HS-27A (cell line): ENCODE measurements at regions not wholly inside any gene's neighbourhood (a gene's known extent, or its start where the extent isn't known, plus 50 kb on each side); places are given as distances from the start of the nearest gene placed in this dataset.

Experiments
- DNase-seq: peaks from one replicate; pipeline ENCODE4 v3.0.0-alpha.2; 2012; ENCODE audit warnings: low read depth, missing footprints

DNA sequence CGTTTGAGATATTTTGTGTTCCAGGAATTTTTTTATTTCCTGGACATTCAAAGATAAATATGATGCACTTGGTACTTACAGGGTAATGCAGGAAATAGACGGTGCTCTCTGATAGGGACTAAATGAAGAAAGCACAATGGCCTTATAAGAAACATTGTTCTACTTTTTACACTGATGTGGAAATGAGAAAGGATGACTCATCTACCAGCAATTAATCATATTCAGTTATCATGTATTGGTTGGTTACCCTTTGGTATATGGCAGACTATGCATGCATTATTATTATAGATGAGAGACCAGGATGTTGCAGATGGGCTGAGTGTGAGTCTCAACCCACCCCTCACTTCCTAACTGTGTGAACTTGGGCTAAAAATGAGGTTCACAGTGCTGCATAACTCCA lies 222.2 kb downstream of the FLRT2 start:
- DNase-seq: no peak

DNA sequence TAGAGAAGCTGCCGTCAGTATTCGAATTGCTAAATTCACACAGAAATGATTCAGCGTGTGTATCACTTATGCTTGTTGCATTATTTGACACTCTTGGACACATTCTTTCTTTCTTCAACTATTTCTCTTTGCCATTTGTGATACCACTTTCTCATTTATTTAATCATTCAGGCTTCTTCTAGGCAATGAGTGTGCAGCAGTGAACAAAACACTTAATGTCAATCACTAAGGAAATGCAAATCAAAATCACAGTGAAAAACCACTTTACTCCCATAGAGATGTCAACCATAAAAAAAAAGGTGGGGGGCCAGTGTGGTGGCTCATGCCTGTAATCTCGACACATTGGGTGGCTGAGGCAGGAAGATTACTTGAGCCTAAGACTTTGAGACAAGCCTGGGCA lies 214.6 kb downstream of the FLRT2 start:
- DNase-seq: no peak

DNA sequence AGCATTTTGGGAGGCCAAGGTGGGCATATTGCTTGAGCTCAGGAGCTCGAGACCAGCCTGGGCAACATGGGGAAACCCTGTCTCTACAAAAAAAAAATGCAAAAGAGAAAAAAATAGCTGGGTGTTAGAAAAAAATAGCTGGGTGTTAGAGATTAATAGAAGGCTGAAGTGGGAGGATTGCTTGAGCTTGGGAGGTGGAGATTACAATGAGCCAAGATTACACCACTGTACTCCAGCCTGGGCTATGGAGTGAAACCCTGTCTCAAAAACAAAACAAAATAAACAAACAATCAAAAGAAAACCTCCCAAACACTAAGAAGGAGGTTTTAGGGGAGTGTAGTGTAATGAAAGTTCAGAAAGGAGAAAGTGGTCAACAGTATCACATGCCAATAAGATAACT lies 202.1 kb downstream of the FLRT2 start:
- no peak for DNase-seq

DNA sequence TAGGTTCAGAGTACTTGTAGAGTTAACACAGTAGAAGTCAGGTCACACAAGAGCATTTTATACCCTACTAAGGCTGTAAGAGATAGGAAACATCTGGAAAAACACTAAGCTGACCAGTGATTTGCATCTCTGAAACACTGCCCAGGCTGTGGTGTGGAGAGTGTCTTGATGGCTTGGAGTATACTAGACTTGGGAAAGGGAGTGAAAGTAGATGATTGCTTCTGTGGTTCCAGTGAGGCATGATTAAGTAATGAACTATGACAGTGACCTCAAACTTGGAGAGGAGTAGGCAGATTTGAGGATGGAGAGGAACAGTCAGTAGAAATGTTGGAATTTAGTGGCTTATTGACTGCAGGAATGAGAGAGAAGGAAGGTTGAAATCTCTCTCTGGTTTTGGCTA lies 201.2 kb downstream of the FLRT2 start:
- DNase-seq: peak; percentile 14

DNA sequence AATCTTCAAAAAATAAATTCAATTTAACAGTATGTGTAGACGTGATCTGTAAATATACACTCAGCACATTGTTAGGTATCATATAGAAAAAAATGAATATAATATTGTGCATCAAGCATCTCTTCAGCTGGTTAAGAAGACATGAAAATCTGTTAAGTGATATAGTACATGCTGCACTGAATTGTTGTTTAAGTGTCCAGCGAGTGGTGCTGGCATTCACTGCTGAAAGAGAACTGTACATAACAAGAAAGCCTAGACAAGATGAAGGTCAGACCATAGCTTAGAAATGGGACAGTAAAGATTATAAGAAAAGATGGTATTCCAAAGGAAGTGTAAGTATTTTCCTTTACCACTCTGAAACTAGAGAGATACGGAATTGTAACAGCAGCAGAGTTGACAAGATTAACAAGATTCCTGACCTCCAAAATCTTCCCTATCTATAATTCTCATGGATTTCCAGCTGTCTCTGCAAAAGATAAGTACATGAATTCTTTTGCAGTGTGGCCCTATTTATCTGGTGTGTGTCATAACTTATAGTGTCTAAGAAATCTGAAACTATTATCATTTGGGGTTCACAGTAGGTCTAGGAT lies 198.6 kb downstream of the FLRT2 start:
- DNase-seq: no peak

DNA sequence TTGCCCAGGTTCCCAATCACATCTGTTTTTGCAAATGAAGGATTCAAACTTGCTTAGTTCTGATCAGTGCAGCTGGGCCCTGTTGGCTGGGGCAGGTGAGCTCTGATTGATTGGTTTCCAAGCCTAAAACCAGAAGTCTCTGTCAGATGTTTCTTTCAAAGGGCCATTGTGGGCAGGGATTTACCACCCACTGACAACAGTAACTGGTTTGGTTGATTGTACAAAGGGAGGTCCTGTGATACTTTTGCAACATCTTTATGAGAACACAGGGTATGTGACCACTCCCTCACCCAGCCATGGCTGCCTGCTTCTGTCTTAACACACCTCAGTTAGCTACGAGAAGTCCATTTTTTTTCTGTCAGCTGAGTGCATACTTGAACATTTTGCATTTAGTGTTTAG lies 184.1 kb downstream of the FLRT2 start:
- no peak for DNase-seq

DNA sequence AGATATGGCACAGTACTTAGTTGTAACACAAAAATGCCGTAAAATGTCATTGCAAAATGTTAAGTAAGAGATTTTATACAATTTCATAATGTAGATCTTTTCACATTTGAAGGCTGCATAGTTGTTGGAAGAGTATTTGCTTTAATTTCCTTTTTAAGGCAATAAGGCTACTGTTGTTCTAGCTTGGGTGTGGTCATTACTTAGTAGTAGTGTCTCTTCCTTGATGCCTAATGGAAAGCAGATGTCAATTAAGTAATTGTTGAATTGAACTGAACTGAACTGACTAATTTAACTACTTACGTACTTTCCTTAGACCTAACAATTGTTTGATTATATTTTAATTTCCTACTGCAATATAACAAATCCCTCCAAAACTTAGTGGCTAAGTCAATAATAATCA lies 181.7 kb downstream of the FLRT2 start:
- no peak for DNase-seq
